Skin of body (tissue), 1 donor: ENCODE measurements at regions not wholly inside any gene's neighbourhood (a gene's known extent, or its start where the extent isn't known, plus 50 kb on each side); places are given as distances from the start of the nearest gene placed in this dataset.
"Not testable (repeated sequence)": the region's sequence is repeated elsewhere in the genome, so short reads cannot be mapped to it uniquely, and the experiment has no call there.

Experiments used
- DNase-seq: peaks from one replicate; lab custom pipeline; 2025; lab: John Stamatoyannopoulos, UW

DNA sequence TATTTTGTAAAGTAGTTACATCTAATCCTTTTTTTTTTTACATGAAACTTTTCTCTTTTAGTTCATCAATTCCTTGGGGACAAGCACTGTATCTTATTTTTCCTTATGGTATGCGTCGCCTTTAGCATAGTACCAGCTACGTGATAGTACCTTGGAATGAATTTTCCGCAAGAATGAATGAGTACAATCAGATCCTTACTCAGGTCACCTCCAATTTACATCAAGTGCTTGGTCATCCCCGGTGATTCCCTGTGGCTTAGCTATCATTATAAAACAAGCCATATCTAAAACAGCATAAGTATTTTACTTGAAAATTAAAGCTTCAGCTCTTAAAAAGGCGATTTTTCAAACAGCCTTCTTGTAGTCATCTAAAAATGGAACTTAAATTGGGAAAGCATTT, 680.4 kb upstream of the MAP3K7 start:
- DNase-seq: no peak

DNA sequence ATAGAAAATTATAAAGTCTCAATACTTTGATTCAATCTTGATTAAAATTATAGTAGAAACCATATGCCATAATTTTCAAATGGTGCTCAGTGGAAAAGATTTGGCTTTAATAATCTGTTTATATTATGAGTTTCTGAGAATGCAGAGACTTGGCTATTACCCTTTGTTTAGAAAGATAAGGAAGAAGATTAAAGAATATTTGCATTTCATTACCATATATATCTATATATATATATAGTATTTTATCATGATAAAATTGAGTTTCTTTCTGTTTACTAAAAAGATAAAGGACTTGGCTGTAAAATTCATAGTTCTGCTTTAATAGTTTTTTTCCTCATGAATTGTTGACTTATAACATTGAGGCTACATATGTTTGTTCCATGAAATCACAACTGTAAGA, 679.3 kb upstream of the MAP3K7 start:
- DNase-seq: no peak

DNA sequence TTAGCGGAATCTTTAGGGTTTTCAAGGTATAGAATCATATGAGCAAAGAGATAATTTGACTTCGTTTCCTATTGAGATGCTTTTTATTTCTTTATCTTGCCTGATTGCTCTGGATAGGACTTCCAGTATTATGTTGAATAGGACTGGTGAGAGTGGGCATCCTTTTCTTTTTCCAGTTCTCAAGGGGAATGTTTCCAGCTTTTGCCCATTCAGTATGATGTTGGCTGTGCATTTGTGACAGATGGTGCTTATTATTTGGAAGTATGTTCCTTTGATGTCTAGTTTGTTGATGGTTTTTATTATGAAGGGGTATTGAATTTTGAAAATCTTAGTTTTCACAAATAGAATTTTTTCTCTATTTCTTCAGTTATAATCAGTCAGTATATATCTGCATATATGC, 656.6 kb upstream of the MAP3K7 start:
- no peak for DNase-seq

DNA sequence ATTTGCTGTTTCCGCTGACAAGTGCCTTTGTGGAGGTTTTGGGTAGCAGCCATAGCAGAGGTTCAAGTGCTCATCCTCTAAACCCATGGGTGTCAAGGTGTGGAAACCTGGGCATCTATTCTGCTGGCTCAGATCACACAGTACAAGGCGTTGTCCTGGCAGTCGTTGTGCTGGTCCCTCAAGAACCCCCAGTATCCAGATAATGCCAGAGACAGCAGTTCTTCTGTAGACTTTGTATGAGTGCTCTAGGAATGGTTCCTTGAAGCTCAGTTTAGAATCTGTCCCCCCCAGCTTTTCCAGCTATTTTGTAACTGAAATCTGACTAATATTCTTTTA, 655.7 kb upstream of the MAP3K7 start:
- DNase-seq: no peak

DNA sequence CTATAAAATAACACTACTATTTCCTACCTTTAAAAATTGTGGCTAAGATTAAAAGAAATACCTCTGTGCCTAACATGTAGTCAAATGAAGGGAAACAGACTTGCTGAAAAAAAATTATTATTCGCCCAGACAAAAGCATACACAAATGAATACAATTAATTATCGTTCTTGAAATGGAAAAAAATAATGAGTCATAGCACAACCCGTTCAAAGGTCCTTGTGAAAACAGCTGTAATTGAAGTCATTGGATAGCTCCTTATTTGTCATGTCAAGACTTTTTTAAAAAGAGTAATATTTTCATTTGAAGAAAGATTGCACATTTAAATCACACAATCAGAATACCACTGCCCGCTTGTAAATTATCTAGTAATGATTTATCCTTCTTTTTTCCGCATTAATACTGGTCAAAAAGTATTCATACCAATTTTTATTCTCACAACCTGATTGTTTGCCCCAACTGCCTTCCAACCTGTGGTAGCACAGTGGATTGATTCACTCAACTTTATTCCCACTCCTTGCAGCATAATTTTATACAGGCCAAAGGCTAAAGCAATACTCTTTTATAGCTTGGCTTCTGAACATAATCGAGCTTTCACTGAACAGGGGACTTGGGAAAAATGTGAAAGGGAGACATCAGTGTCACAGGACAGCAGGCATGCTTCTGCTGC, 655.2 kb upstream of the MAP3K7 start:
- DNase-seq: no peak

DNA sequence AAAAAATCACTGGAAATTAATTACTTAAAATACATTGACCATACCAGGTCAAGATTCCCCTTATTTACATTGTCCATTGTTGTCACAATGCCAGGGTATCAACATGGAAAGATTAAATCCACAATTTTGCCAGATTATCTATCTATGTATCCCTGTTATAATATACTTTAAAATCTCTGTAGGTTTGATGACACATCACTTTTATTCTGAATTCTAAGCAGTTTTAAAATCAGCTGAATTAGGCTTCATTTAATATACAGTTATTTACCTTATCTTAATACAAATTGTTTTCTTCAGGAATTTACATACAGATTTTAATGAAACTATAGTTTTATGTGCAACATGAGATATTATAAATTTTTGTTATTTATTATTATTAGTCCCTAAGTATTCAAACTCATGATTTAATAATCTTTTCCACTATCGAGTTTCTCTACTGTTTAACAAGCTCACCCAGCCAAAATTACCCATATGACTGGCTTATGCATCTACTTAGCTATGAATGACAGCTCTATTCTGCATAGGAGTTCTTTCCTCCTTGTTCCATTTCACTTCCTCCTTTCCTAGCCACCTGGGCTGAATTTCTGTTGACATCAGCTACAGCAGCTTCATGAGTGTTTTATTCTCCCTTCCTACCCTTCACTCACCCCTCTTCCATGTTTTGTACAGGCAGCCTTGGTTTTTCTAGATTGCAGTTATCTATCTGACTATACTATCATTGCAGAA, 654.2 kb upstream of the MAP3K7 start:
- DNase-seq: no peak

DNA sequence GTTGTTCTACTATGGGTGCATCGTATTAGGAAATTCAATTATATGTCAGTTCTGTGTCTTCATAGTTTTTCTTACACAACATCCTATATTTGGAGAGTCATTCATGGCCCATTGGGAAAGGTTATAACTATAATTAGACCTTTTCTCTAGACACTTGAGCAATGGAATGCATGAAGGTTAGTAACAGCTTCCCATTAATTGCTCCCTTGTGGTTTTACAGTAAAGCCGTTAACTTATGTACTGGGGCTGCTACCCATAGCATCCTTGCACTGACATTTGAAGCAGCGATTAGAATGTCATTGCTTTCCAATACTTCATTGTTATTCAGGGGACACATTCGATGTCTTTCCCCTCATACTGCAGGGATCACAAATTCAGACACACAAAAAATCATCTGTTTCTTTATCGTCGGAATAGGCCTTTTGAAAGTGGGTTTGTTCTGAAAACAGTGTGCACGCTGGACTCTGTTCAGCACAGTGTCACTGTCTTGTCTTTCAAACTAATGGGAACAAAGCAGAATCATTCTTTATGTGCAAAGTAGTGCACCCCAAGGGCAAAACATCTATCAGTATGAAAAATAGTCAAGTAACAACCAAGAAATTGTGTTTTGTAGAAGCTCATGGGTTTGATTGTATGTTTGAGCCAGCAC, 634.3 kb upstream of the MAP3K7 start:
- DNase-seq: no peak

DNA sequence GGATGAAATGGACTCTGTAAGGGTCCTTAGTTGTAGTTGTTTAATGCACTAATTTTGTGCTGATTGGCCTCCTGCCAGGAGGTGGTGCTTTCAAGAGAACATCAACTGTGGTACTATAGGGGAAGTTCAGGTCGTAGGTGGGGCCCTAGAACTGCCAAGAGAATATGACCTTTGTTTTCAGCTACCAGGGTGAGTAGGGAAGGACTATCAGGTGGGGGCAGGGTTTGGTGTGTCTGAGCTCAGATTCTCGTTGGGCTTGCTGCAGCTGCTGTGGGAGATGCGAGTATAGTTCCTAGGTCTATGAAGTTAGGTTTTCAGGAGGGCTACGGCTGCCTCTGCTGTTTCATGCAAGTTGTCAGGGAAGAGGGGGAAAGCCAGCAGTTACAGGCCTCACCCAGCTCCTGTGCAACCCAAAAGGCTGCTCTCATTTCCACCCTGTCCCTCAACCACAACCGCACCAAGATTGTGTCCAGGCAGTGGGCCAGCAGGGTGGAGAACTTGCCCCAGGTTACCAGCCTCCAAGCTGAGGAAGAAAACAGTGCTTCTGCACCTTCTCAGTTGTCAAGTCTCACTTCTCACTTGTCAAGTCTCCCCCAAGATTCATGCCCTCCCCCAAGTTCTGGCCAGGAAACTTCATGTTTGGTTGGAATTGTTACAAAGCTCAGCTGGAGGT, 626.5 kb upstream of the MAP3K7 start:
- DNase-seq: no peak

DNA sequence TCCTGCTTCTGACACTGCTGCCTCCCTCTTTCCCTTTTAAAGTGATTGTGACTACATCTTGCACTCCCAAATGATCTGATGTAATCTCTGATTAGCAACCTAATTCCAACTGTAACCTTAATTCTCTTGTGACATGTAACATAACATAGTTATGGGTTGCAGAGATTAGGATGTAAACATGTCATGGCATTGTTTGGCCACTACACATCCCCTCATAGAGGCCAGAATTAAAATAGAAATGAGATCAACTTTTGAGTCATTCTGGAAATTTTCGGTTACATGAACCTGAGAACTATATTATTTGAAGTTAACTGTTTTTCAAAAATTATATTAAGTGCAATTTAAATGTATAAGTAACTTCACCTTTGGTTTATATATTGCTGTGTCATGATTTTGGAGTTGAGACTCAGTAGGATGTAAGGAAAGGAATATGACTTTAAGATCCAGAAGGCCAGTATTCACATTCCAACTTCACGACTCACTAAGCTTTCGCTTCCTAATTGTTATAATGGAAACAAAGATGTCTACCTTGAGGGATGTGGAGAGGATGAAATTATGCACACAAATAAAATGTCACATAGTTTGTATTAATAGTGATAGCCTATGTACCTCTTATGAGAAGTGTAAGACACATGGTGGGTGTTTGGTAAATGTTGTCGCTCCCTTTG, 611.9 kb upstream of the MAP3K7 start:
- no peak for DNase-seq

DNA sequence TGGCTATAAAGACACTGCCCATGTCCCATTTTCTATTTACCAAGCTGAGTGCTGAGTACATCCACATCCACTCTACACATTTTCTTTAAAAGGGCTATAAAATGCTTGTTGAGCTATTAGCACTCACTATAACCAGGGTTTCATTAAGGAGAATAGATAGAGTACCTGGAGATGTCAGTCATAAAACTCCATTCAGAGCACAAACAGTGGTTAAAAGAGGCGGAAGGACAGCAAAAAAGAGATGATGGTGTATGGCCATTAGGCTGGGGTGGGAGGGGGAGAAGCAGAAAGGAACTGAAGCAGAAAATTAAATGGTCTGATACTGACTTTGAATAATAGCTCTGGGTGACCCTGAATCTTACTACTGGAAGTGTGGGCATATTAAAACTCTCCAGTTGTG, 609.9 kb upstream of the MAP3K7 start:
- no peak for DNase-seq

DNA sequence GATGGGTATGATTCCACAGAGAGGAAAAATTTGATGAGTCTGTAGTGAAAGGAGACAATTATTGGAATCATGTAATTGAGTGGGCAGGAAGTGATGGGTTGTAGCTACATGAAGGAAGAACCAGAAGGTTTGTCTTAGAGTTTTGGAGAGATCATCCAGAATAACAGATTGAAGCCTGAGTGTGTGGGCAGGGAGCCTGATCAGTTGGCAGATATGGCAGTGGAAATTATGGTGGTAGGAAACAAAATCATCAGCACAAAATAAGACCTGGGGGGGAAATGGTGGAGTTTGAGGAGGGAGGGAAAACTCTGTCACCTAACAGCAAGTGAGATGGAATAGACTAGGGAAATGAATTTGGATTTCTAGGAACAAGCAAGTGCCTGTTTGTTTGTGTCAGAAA, 606.6 kb upstream of the MAP3K7 start:
- no peak for DNase-seq

DNA sequence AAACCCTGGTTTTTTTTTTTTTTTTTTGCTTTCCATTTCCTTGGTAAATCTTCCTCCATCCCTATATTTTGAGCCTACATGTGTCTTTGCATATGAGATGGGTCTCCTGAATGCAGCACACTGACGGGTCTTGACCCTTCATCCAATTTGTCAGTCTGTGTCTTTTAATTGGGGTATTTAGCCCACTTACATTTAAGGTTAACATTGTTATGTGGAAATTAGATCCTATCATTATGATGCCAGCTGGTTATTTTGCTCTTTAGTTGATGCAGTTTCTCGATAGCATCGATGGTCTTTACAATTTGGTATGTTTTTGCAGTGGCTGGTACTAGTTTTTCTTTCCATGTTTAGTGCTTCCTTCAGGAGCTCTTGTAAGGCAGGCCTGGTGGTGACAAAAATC, 603.2 kb upstream of the MAP3K7 start:
- not testable (repeated sequence) for DNase-seq

DNA sequence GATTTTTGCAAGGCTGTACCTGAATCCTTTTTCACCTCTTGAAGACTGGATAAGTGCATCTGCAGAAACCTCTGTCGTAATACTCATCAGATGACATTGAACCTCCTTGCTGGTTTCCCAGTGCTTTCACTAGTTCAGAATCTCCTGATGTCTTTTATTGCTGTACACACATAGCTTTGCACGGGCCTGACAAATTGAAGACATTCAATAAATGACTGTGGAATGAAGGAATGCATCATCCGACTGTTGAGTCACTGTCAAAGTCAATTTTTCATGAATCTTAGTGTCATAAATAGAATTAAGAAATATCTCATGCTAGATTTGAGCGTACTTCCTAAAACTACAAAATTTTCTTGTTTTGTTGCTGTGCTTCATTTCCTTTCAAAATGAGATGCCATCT, 598.2 kb upstream of the MAP3K7 start:
- no peak for DNase-seq

DNA sequence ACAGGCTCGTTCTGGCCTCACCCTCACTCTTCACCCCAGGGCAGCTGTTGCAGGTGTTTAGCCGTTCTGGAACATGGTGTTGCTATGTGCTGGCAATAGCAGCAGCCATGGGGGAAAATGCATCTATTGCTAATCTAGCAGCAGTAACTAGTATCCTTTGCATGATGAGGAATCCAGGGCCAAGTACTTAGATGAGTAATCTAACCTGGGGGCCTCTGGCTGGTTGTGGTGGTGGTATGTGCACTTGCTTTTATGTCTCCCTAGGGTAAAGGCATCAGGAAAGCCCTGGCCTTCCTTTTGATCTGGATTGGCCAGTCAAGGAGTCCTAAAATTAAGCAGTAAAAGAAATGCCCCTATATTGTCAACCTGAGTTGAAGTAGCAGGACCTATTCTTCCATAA, 594.5 kb upstream of the MAP3K7 start:
- no peak for DNase-seq

DNA sequence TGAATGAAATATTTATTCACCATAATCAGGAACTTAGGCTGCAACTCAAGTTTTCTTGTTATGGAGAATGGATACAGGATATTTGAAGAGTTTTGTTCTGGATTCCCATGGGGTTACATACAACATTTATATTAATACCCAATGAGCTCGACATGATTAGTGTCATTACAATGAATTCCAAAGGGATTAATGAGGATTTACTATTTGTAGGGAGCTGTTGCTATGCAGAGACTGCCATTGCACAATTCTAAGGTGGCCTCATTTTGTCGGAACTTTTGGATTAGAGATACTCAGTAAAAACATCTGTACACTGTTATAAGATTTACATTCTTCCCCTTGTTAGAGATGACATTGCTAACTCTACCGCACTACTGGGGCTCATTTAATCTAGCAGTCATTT, 586.8 kb upstream of the MAP3K7 start:
- no peak for DNase-seq

DNA sequence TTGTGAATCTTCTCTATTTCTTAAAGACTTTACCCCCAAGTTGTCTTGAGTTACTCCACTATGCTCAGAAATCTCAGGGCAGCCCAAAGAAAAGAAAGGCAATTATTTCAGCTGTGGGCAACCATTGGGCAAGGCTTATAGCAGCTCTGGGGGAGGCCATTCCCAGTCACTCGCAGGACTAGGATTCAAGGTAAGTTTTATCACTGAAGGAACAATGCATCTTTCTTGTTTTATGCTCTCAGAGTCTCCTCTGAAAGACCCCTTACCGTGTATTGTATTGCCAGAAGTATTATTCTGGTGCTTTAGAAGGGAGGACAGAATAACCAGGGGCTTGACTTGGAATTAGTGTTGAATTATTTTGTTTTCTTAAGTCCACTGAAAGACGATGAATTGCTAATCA, 586.3 kb upstream of the MAP3K7 start:
- DNase-seq: no peak

DNA sequence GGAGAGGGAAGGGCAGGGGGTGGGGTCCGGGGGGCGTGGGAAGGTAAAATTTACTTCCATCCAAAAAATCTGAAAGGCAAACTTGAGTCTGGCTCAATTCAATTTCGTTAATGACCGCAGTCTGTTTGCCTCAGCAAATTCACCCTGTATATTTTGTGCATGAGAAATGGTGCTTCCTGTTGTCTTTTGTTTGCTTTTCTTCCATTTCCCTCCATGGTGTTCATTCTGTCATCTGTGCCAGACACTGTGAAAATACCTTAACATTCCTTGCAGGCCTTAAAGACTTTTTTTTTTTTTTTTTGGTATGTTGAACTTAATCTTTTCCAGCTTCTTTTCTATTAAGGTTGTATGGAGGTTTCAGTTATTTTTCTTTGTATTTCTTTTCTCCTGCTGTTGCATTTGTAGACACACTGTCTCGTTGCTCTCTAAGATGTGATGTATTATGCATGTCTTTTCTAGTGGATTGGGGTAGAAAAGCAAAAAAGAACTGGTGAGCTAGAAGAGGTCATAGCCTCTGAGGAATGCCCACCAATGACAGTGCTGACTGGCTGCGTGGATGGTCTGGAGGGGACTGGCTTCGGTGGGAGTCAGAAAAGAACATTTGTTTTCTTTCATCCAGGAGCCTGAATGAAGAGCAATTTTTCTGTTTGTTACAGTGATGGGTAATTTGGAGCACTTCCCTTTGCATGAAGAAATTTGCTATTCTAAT, 585.0 kb upstream of the MAP3K7 start:
- DNase-seq: no peak

DNA sequence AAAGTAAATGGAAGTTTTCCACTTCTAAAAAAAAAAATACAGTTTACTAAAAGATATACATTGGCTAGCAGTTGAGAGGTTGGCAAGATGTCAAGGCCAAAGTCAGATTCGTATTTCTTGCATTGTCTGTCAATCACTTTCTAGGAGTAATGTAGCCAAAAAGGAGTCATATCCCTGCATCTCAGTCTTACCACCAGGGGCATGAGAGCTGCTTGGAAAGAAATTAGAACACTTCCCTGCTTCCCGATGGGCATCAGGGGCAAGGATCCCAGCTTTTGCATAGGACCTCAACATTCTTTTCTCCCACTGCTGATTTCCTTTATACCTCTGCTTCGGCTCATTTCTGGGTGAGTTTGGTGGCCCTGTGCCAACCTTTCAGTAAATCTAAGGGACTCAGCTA, 581.0 kb upstream of the MAP3K7 start:
- DNase-seq: no peak

DNA sequence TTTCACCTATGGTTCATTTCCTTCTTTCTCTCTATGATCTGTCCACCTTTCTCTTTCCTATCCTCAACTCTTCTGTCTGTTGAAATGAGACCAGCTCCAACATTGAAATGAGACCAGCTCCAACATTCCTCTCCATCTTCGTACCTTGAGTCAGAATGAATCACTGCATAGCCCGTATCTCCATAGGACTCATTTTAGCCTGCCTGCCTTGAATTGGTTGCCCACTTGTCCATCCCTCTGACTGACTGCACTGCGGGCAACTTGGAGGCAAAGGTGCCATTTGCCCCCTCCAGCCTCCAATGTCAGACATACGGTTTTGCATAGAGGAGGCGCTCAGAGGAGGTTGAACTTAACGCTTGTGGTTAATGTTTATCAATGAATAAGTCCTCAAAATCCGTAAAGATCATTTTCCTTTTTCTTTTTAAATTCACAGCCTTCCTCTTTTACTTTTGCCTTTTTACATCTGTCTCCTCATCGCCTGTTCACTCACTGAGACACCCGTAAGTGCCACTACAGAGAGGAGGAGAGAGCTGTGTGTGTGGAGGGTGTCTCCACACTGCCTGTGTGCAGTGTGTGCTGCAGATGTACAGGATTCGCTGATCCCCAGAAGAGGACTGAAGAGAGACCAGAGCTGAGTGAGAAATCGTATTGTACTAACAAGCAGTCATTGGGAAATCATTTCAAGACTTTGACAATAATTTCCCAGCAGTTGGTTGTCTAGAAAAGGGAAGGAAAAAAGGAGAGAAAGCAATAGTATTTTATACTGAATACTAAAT, 579.6 kb upstream of the MAP3K7 start:
- DNase-seq: peak; percentile 19

DNA sequence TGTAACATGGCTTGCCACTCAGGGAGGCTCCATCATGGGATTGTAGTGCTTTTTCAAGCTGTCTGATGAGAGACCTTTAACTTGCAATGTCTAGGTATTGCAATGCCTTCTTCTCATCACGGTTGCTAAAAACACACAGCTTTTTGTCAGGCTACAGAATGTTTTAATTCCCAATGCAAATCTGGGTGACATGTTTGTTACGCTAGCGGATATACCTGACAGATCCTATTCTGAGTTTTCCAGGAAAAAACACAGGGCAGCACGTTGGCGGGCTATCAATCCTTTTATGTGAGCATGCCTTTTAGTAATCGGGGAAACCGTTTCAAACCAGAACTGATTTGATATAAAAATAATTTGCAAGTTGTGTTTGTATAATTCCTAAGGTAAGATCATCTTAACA, 577.2 kb upstream of the MAP3K7 start:
- DNase-seq: no peak

DNA sequence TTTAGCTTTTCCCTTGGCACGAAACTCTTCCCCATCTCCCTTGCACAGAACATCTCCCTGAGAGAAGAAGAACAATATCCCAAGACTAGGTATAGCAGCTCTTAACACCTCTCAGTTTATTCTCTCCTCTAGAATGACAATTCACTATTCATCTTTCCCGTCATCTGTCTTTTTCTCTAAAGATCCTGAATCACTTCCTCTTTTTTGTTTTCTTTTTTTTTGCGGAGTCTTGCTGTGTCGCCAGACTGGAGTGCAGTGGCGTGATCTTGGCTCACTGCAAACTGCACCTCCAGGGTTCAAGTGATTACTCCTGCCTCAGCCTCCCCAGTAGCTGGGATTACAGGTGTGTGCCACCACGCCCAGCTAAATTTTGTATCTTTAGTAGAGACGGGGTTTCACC, 574.4 kb upstream of the MAP3K7 start:
- DNase-seq: no peak
